VCaP (cell line): ENCODE measurements at regions not wholly inside any gene's neighbourhood (a gene's known extent, or its start where the extent isn't known, plus 50 kb on each side); places are given as distances from the start of the nearest gene placed in this dataset.

Experiments
- H3K27ac ChIP-seq: fragments of 450-650 bp; 2 replicates; pipeline ENCODE4 v1.5.1; 2017
- TF ChIP-seq, protein P1 (sequence below): fragments of 450-650 bp; conservative IDR thresholded peaks from 2 replicates; pipeline ENCODE4 v1.5.1; 2017; ENCODE audit warnings: mild to moderate bottlenecking, moderate library complexity

DNA sequence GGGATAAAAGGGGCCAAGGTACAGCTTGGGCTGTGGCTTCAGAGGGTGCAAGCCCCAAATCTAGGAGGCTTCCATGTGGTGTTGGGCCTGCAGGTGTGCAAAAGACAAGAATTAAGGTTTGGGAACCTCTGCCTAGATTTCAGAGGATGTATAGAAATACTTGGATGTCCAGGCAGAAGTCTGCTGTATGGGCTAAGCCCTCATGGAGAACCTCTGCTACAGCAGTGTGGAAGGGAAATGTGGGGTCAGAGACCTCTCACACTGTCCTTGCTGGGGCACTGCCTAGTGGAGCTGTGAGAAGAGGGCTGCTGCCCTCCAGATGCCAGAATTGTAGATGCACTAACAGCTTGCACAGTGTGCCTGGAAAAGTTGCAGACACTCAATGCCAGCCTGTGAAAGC lies 880.6 kb upstream of the ID2 start:
- H3K27ac ChIP-seq, result no peak overlapping the region
- TF ChIP-seq, protein P1, sequence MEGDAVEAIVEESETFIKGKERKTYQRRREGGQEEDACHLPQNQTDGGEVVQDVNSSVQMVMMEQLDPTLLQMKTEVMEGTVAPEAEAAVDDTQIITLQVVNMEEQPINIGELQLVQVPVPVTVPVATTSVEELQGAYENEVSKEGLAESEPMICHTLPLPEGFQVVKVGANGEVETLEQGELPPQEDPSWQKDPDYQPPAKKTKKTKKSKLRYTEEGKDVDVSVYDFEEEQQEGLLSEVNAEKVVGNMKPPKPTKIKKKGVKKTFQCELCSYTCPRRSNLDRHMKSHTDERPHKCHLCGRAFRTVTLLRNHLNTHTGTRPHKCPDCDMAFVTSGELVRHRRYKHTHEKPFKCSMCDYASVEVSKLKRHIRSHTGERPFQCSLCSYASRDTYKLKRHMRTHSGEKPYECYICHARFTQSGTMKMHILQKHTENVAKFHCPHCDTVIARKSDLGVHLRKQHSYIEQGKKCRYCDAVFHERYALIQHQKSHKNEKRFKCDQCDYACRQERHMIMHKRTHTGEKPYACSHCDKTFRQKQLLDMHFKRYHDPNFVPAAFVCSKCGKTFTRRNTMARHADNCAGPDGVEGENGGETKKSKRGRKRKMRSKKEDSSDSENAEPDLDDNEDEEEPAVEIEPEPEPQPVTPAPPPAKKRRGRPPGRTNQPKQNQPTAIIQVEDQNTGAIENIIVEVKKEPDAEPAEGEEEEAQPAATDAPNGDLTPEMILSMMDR, result no peak

DNA sequence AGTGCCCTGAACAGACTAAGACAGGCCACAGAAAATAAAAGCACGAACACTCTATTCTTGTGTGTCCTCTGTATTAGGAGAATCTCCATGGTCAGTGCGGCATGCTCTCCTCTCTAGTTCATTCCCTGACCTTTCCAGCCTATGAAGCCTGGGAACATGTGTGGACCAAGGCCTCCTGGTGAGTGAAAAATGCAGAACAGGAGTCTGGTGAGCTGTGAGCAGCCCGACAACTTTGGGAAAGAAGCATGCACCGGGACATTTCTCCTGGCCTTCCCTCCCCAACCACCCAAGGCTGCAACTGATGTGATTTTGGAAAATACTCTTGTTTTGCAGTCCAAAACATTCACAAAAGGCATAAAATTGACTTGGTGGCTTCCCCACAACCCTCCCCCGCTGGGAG lies 878.3 kb upstream of the ID2 start:
- TF ChIP-seq, protein P1, result no peak
- H3K27ac ChIP-seq, result no peak overlapping the region

DNA sequence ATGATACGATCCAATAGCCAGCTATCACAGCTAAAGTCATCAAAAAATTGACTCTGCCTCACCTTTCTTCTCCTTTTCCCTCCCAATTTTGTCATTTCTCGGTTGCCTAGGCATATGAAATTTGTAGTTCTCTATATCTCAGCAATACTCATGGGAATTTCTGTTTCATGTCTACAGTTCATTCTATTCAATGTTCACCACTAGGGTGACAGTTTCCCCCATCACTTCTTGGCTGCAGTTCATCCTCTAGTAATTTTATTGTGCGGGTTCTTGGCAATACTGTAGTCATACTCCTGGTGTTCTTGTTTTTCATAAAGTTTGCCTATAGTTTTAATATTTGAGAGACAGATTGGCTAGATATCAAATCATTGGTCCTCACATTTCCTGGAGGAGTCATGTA lies 872.2 kb upstream of the ID2 start:
- no peak overlapping the region for H3K27ac ChIP-seq
- TF ChIP-seq, protein P1, result peak; percentile 16; the same call in 1 of the 2 replicates

DNA sequence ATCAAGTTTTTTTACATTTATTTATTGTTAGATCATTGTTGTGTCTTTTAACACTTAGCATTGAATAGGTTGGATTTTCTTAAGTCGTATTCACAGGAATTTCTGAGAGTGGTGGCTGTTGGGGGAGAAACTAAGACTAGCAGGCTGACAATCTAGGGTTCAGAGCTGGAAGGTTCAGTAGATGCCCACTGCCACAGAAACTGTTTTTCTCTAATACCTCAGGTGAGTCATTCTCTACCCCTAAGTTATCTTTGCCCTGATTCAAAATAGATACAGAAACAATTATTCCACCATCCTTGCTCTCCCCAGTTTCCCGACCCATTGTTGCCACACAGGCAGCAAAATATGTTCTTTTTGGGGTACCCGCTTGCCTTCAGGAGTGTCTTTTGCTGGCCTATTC lies 870.8 kb upstream of the ID2 start:
- TF ChIP-seq, protein P1, result no peak

DNA sequence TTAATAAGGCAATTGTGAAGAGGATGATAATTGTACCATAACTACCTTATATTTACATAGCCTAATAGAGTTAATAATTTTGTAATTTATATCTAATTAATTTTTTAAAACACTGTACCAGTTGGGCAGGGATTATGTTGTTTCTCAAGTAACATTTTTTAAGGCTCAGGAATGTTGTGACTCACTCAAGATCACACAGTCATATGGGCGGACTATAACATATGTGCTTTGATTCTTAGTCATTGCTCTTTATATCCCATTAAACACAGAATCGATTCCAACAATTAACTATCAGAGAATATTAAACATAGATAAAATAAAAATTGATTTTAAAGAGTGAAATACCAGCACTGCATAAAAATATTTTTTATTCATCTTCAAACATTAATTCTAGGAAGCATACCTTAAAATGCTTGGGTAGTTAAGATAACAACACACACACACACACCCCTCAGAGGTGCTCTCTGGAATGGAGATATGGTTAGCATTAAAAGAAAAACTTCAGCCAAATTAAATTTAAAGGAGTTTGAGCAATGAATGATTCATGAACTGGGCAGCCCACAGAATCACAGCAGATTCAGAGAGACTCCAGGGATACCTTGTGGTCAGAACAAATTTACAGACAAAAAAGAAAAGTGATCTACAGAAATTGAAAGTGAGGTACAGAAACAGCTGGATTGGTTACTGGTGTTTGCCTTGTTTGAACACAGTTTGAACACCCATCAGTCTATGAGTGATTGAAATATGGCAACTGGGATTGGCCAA lies 869.4 kb upstream of the ID2 start:
- H3K27ac ChIP-seq, result no peak overlapping the region
- TF ChIP-seq, protein P1, result no peak

More for the DNA sequence above, 870.8 kb upstream of the ID2 start:
- H3K27ac ChIP-seq, result no peak overlapping the region

DNA sequence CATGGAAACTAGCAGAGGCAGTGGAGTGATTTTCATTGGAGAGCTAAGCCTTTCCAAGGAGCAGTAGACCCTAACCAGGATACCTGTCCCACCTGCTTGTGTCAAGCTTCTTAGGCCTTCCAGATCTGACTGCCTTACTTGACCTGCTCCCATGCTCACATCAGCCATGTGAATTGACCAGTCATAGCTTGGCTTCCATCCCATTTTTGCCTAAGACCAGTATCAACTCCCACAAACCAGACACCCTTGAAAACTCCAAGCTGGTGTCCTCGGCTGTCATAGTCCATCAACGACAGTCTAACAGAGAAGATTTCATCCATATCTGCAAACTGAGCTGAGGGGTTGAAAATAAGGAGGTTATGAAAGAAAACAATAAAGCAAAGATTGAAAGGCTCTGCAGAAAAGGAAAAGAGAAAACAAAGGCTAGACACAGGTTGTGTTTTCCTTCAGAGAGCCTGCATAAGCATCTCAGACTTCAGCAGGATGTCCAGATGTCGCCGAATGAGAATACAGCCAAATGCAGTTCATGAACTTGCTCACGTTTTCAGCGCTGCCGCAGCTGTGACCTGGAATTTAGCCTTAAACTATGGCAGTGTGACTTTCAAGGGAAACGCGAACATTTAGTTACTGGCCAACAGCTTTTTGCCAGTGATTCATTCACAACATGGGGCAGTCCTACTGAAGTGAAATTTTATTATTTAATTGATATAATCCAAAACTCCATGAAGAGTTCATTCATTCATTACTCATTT lies 868.1 kb upstream of the ID2 start:
- no peak overlapping the region for H3K27ac ChIP-seq
- TF ChIP-seq, protein P1, result no peak

DNA sequence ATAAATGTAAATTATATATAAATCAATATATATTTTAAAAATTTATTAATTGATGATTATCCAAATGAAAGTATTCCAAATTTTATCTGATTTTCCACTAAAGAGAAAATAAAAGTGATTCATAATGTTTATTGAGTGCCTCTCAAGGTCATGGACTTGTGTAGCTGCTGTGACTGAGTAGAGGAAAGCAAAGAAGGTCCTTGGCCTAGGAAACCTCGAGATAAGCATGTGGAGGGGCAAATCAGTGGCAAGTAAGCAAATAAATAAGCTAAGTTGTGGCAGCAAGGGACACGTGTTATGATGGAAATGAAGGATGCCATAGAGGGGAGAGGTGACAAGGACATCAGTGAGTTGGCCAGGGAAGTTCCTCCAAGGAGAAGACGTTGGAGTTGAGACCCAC lies 866.1 kb upstream of the ID2 start:
- TF ChIP-seq, protein P1, result no peak
- no peak overlapping the region for H3K27ac ChIP-seq
